GM12801 (cell line): ENCODE measurements at regions not wholly inside any gene's neighbourhood (a gene's known extent, or its start where the extent isn't known, plus 50 kb on each side); places are given as distances from the start of the nearest gene placed in this dataset.

ENCODE experiments used
- TF ChIP-seq, protein P1 (sequence below): IDR thresholded peaks from one replicate; pipeline ENCODE4 v1.5.1; 2011; ENCODE audit warnings: control low read depth; ENCODE audit not compliant: insufficient read length; ENCODE audit errors: extremely low read depth

- TF ChIP-seq, protein P1, sequence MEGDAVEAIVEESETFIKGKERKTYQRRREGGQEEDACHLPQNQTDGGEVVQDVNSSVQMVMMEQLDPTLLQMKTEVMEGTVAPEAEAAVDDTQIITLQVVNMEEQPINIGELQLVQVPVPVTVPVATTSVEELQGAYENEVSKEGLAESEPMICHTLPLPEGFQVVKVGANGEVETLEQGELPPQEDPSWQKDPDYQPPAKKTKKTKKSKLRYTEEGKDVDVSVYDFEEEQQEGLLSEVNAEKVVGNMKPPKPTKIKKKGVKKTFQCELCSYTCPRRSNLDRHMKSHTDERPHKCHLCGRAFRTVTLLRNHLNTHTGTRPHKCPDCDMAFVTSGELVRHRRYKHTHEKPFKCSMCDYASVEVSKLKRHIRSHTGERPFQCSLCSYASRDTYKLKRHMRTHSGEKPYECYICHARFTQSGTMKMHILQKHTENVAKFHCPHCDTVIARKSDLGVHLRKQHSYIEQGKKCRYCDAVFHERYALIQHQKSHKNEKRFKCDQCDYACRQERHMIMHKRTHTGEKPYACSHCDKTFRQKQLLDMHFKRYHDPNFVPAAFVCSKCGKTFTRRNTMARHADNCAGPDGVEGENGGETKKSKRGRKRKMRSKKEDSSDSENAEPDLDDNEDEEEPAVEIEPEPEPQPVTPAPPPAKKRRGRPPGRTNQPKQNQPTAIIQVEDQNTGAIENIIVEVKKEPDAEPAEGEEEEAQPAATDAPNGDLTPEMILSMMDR: no peak
Measured at GRCh38 chr11:45395947-45396346, 109.8 kb upstream of the SYT13 start.

GRCh38 chr11:45395421-45395820 is 109.3 kb upstream of the SYT13 start:
- TF ChIP-seq, protein P1: no peak

DNA sequence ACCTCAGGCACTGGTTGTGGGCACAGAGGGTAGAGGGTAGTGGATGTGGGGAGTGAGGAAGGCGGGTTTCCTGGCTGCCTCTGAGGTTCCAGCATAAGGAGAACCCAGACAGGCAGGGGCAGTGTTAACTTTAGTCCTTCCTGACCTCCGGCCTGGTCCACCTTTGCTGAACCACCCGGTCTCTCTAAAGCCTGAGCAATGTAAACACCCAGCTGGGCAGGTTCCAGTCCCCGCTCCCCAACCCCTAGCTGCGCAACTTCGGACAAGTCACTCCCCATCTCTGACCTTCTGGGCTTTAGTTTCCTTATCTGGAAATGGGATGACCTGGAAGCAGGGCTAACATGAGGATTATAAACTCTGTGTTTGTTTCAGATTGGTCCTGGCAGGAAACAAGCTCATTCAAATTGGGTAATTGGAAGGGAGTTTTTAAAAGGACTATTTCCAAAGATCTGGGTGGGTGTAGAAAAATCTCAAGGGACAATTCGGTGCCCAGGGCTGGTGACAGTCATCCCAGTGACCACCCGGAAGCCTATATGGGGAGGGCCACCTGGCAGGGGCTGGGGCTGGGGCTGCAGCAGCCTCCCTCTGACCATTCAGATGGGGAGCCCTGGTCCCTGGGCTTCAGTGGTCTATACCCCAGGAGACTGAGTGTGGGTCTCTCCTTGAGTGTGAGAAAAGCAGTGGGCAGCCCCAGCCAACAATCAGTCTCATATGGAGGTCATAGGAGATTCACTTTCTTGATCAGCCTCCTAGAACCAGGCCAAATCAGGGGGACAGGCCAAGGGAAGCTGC is 108.3 kb upstream of the SYT13 start:
- TF ChIP-seq, protein P1: no peak

- TF ChIP-seq, protein P1: no peak
Measured at GRCh38 chr11:45393826-45394225, 107.7 kb upstream of the SYT13 start.

DNA sequence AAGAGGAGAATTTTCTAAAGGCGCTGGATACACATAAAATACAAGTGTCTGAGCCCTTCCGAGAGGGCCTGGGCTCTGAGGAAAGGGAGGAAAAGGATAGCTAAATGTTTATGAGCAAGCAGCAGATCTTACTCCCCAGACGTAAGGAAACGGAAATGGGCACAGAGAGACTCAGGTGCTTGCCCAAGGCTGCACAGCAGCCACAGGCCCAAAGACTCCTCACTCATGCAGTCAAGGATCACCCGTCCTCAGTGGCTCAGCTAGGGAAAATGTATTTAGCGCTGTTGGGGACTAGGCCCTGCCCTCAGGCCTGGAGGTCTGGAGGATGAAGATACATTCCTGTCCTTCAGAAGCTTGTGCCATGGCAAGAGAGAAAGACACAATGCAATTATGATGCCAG is 107.2 kb upstream of the SYT13 start:
- TF ChIP-seq, protein P1: no peak

DNA sequence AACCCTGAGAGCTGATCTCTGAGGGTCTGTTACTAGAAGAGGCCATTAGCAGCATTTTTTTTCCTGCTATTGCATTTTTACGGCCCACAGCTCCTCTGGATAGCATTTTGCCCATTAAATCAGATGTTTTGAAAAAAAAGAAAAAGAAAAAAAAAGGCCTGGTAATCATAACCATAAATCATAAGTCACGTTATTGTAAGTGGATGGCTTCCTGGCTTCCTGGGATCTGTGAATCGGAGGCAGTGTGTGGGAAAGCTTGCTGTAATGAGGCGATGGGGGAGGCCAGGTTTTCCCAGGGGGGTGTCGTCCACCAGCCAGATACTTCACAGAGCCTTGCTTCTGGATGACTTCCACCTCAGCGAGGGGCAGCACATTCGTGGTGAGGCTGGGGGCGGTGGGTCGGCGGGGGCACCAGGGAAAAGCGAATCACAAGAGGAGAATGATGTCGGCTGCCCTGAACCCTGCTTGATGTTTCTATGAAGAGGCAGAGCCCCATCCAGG is 106.5 kb upstream of the SYT13 start:
- TF ChIP-seq, protein P1: no peak

DNA sequence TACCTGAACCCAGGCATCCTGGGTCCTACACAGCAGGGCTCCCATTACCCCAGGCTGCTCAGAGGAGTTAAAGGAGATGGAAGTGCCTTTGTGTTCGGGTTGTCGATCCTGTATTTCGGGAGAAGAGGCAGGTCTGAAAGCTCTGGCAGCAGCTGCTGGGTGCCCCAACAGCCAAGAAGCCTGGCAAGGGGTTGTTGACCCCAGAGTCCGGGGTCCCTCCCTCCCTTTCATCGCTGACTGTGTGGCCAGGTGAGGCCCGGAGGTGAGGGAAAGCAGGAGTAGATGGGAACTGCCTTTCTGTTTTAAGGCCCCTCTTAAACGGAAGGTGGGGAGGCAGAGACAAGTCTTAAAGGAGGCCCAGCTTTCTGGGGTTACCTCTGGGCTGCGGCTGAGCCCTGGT is 106.0 kb upstream of the SYT13 start:
- TF ChIP-seq, protein P1: no peak
